ENCODE measurements at regions not wholly inside any gene's neighbourhood (a gene's known extent, or its start where the extent isn't known, plus 50 kb on each side); places are given as distances from the start of the nearest gene placed in this dataset.

DNA sequence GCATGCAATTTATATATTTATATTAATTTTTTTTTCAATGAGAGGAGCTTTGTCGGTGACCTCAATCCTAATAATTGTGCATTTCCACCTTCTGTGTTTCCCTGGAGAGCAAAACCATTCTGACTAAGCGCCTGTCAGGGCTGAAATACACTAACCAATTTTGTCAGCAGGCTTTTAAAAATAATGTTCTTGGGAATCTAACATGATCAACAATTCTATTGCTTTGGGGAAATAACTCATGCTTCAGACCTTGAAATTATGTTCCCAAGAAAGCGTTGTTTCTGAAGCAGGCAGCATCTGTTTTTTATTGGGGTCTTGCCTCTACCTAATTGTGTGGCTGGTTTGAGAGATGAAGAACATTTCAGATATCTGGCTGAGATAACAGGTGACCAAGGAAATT lies 129.1 kb upstream of the ALKAL2 start:
- DNase-seq (ENCODE audit: low read depth) = no peak
- no peak for FAIRE-seq
- Histone ChIP-seq H3K4me3 (ENCODE audit: low read depth, low read length) (no peak overlapping the region), H3K27me3 (ENCODE audit: control insufficient read depth, insufficient read depth, low read length) (no peaks in the 10 kb centered on the region), H3K36me3 (ENCODE audit: control insufficient read depth, insufficient read depth, low read length) (no peaks in the 10 kb centered on the region)
- TF ChIP-seq CTCF (IDR thresholded peaks at IDR 0.05; ENCODE audit: insufficient read depth, low read length, severe bottlenecking) = no peak

DNA sequence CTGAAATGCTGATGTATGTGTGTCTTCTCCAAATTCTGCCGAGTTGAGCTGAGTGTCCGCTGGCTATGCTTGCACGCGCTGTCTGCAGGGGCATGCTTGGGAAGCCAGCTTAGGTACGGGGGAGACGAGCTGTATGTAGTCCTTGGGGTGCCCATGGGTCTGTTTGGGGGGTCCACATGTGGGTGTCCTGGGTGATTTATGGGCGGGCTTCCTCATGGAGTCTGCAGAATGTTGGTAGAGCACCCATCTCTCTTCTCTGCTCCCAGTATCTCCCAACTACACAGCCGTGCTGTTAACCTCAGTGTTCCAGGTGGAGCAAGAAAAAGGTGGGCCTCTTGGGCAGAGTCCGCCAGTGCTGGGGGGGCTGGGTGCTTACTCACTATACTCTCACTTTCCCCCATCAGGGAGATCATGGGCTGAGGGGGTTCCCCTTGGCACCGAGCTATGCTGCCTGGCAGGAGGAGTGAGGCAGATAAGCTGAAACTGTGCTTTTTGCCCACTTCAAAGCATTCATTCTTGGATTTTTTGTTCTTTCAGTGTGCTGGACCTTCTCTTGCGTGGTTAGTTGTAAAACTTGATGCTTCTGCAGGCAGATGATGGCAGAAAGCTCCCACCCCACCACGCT lies 128.2 kb upstream of the ALKAL2 start:
- no peak for TF ChIP-seq CTCF (IDR thresholded peaks at IDR 0.05; ENCODE audit: insufficient read depth, low read length, severe bottlenecking)
- no peaks in the 10 kb centered on the region for H3K36me3 ChIP-seq (ENCODE audit: control insufficient read depth, insufficient read depth, low read length)
- DNase-seq (ENCODE audit: low read depth) (no peak), FAIRE-seq (no peak)
- H3K4me3 ChIP-seq (ENCODE audit: low read depth, low read length) = no peak overlapping the region
- no peaks in the 10 kb centered on the region for H3K27me3 ChIP-seq (ENCODE audit: control insufficient read depth, insufficient read depth, low read length)

- H3K4me3 ChIP-seq (ENCODE audit: low read depth, low read length) = no peak overlapping the region
- peak; percentile 77 for FAIRE-seq
- no peak for DNase-seq (ENCODE audit: low read depth)
These were observed 121.6 kb upstream of the ALKAL2 start for GRCh38 chr2:409523-409922.

DNA sequence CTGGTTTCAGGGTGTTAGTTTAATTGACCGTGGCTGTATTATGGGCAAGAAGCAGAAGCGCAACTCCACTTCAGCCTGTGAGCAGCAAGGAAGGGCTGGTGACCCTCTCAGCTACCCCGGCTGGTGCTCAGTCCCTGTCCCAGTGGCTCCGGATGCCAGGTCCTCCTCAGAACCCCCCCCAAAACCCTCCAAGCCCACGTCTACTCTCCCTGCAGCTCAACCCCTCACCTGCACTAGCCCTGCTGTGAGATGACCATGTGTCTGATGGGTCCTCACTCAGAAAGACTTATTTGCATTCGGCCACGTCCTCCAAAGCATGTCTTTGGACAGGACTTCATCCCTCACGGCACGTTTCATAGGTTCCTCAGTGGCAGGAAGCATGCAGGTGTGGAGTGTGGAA lies 119.7 kb upstream of the ALKAL2 start:
- no peaks in the 10 kb centered on the region for H3K27me3 ChIP-seq (ENCODE audit: control insufficient read depth, insufficient read depth, low read length)
- no peak overlapping the region for H3K4me3 ChIP-seq (ENCODE audit: low read depth, low read length)
- no peaks in the 10 kb centered on the region for H3K36me3 ChIP-seq (ENCODE audit: control insufficient read depth, insufficient read depth, low read length)
- no peak for DNase-seq (ENCODE audit: low read depth)
- TF ChIP-seq CTCF (IDR thresholded peaks at IDR 0.05; ENCODE audit: insufficient read depth, low read length, severe bottlenecking) = no peak
- no peak for FAIRE-seq

More at GRCh38 chr2:409523-409922, 121.6 kb upstream of the ALKAL2 start:
- Histone ChIP-seq H3K36me3 (ENCODE audit: control insufficient read depth, insufficient read depth, low read length) (no peaks in the 10 kb centered on the region), H3K27me3 (ENCODE audit: control insufficient read depth, insufficient read depth, low read length) (no peaks in the 10 kb centered on the region)
- TF ChIP-seq CTCF (IDR thresholded peaks at IDR 0.05; ENCODE audit: insufficient read depth, low read length, severe bottlenecking) = no peak

- H3K27me3 ChIP-seq (ENCODE audit: control insufficient read depth, insufficient read depth, low read length) = no peaks in the 10 kb centered on the region
- DNase-seq (ENCODE audit: low read depth) = no peak
- FAIRE-seq = no peak
- no peak overlapping the region for H3K4me3 ChIP-seq (ENCODE audit: low read depth, low read length)
- H3K36me3 ChIP-seq (ENCODE audit: control insufficient read depth, insufficient read depth, low read length) = no peaks in the 10 kb centered on the region
- no peak for TF ChIP-seq CTCF (IDR thresholded peaks at IDR 0.05; ENCODE audit: insufficient read depth, low read length, severe bottlenecking)
These were observed 119.0 kb upstream of the ALKAL2 start for GRCh38 chr2:406876-407275.

DNA sequence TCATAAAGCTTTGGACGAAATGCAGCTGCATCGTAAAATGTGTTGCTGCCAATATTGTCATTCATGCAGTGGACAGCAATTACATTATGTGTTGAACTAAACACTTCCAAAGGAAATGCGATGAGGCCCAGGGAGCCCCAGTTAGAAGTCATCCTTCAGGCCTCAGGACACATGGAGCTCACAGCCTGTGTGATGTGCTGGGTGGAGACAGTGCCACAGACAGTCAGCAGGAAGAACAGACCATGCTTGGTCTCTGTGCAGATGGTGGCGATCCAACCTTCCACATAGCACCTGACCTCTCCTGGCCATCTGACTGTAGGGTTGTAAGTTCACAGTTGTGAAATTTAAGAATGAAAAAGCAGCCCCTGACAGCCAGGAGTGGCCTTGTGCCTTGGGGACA lies 118.3 kb upstream of the ALKAL2 start:
- TF ChIP-seq CTCF (IDR thresholded peaks at IDR 0.05; ENCODE audit: insufficient read depth, low read length, severe bottlenecking) = no peak
- Histone ChIP-seq H3K4me3 (ENCODE audit: low read depth, low read length) (no peak overlapping the region), H3K27me3 (ENCODE audit: control insufficient read depth, insufficient read depth, low read length) (no peaks in the 10 kb centered on the region), H3K36me3 (ENCODE audit: control insufficient read depth, insufficient read depth, low read length) (no peaks in the 10 kb centered on the region)
- DNase-seq (ENCODE audit: low read depth) (no peak), FAIRE-seq (peak; percentile 94)
